ENCODE measurements at regions not wholly inside any gene's neighbourhood (a gene's known extent, or its start where the extent isn't known, plus 50 kb on each side); places are given as distances from the start of the nearest gene placed in this dataset.

DNA sequence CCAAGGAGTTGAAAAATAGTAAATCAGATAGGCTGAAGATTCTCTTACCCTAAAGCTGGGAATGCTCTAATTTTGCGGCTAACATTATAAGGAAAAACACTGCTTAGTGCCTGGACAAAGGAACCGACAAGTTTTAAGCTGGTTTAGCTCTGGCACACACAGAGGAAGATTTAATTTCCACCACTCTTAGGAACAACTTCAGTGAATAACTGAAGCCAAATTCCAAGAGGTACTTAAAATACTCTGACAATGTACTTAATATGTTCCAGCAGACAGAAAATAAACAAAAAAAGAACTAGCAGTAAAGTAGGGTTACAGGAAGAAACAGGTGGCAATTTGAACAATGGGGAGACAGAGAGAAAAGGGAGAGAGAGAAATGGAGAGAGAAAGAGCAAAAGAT lies 340.8 kb upstream of the NDST4 start (continued):
- TF ChIP-seq, protein P1, sequence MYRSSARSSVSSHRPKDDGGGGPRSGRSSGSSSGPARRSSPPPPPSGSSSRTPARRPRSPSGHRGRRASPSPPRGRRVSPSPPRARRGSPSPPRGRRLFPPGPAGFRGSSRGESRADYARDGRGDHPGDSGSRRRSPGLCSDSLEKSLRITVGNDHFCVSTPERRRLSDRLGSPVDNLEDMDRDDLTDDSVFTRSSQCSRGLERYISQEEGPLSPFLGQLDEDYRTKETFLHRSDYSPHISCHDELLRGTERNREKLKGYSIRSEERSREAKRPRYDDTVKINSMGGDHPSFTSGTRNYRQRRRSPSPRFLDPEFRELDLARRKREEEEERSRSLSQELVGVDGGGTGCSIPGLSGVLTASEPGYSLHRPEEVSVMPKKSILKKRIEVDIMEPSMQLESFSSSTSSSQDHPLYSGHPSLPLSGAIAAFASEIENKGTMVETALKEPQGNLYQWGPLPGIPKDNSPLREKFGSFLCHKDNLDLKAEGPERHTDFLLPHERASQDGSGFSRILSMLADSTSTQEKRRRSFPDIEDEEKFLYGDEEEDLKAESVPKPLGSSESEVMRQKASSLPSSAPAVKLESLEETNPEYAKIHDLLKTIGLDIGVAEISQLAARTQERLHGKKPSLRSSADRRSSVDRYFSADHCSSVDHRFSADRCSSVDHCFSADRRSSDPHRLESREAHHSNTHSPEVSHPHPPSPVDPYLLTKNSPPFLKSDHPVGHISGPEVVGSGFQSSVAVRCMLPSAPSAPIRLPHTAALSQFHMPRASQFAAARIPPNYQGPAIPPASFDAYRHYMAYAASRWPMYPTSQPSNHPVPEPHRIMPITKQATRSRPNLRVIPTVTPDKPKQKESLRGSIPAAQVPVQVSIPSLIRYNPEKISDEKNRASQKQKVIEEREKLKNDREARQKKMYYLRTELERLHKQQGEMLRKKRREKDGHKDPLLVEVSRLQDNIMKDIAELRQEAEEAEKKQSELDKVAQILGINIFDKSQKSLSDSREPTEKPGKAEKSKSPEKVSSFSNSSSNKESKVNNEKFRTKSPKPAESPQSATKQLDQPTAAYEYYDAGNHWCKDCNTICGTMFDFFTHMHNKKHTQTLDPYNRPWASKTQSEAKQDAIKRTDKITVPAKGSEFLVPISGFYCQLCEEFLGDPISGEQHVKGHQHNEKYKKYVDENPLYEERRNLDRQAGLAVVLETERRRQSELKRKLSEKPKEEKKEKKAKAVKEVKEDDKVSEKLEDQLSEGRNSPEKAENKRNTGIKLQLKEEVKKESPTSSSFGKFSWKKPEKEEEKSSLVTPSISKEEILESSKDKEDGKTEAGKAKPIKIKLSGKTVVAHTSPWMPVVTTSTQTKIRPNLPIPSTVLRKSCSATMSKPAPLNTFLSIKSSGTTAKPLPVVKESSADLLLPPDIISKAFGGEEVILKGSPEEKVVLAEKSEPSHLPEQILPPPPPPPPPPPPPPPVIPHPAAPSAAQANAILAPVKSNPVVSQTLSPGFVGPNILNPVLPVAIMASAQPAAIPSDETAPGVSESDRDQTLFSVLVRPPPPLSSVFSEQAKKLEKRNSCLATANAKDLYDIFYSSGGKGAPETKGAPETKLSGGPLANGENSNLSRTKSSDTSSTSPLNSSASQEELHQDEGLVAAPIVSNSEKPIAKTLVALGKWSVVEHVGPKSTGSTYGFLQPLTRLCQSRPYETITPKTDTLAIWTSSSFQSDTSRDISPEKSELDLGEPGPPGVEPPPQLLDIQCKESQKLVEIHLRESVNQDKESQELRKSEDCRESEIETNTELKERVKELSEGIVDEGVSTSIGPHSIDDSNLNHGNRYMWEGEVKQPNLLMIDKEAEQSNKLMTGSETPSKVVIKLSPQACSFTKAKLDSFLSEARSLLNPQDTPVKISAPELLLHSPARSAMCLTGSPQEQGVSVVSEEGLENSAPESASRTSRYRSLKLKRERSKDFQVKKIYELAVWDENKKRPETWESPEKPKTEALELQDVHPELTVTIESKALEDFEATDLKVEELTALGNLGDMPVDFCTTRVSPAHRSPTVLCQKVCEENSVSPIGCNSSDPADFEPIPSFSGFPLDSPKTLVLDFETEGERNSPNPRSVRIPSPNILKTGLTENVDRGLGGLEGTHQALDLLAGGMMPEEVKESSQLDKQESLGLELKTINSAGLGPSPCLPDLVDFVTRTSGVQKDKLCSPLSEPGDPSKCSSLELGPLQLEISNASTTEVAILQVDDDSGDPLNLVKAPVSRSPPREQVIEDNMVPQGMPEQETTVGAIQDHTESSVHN (CRISPR knock-in tag; IDR thresholded peaks at IDR 0.05) = no peak
- TF ChIP-seq RBAK (CRISPR knock-in tag; IDR thresholded peaks at IDR 0.05) (no peak), CBFB (CRISPR knock-in tag; IDR thresholded peaks at IDR 0.05) (no peak), ZNF431 (CRISPR knock-in tag; IDR thresholded peaks at IDR 0.05; ENCODE audit: borderline replicate concordance, low read depth) (no peak), SMARCE1 (IDR thresholded peaks at IDR 0.05; ENCODE audit: borderline replicate concordance) (no peak), SNAPC2 (CRISPR knock-in tag; IDR thresholded peaks at IDR 0.05) (no peak), ZNF607 (CRISPR knock-in tag; IDR thresholded peaks at IDR 0.05; ENCODE audit: borderline replicate concordance) (no peak), ZNF24 (IDR thresholded peaks at IDR 0.05) (no peak), ZFP36L2 (CRISPR knock-in tag; IDR thresholded peaks at IDR 0.05) (no peak), ZSCAN29 (CRISPR knock-in tag; conservative IDR thresholded peaks at IDR 0.05) (no peak), EZH2 (conservative IDR thresholded peaks at IDR 0.05; ENCODE audit: low read depth, low read length) (no peak)

Data from HepG2 (cell line).